Neural cell (in vitro differentiated cells): ENCODE measurements at regions not wholly inside any gene's neighbourhood (a gene's known extent, or its start where the extent isn't known, plus 50 kb on each side); places are given as distances from the start of the nearest gene placed in this dataset.
"Not testable (repeated sequence)": the region's sequence is repeated elsewhere in the genome, so short reads cannot be mapped to it uniquely, and the experiment has no call there.

Source experiments
- H2AFZ ChIP-seq: fragments of 200-600, 300-800 bp; sonication (generic), shearing (Covaris generic); 2 replicates; pipeline ENCODE4 v1.6.0; 2014; ENCODE audit warnings: low read depth, mild to moderate bottlenecking, antibody characterized with exemption, low read length, moderate library complexity
- H3F3A ChIP-seq: fragments of 200-600 bp; shearing (Covaris generic); 2 replicates; pipeline ENCODE4 v1.6.1; 2016; ENCODE audit warnings: mild to moderate bottlenecking, moderate library complexity, mixed read lengths, antibody characterized with exemption, low read length; ENCODE audit not compliant: insufficient read depth, poor library complexity, severe bottlenecking
- H3K27ac ChIP-seq: fragments of 200-600, 300-800 bp; sonication (generic), shearing (Covaris generic); 2 replicates; pipeline ENCODE4 v1.5.1; 2014; ENCODE audit warnings: mild to moderate bottlenecking, low read length, moderate library complexity
- H3K27me3 ChIP-seq: fragments of 300-800, 200-600 bp; sonication (generic), shearing (Covaris generic); 2 replicates; pipeline ENCODE4 v1.6.0; 2014; ENCODE audit warnings: mild to moderate bottlenecking, low read depth, low read length, moderate library complexity; ENCODE audit not compliant: insufficient read depth
- H3K36me3 ChIP-seq: fragments of 300-800, 200-600 bp; sonication (generic), shearing (Covaris generic); 2 replicates; pipeline ENCODE4 v1.5.1; 2014; ENCODE audit warnings: mild to moderate bottlenecking, antibody characterized with exemption, low read length, moderate library complexity; ENCODE audit not compliant: insufficient read depth
- H3K4me2 ChIP-seq: fragments of 300-800, 200-600 bp; sonication (generic), shearing (Covaris generic); 2 replicates; pipeline ENCODE4 v1.6.0; 2014; ENCODE audit warnings: mild to moderate bottlenecking, low read length
- H3K4me3 ChIP-seq: fragments of 300-800, 200-600 bp; sonication (generic), shearing (Covaris generic); 2 replicates; pipeline ENCODE4 v1.5.1; 2014; ENCODE audit warnings: mild to moderate bottlenecking, low read length, moderate library complexity
- H3K79me2 ChIP-seq: fragments of 200-600 bp; shearing (Covaris generic); replicated peaks from 2 replicates; pipeline ENCODE4 v1.6.0; 2014; ENCODE audit warnings: mild to moderate bottlenecking, low read length, moderate library complexity; ENCODE audit not compliant: insufficient read depth
- H3K9ac ChIP-seq: fragments of 300-800, 200-600 bp; sonication (generic), shearing (Covaris generic); 2 replicates; pipeline ENCODE4 v1.6.1; 2016; ENCODE audit warnings: mild to moderate bottlenecking, low read length, mixed read lengths
- H3K9me2 ChIP-seq: fragments of 200-600 bp; shearing (Covaris generic); 2 replicates; pipeline ENCODE4 v1.6.1; 2016; ENCODE audit warnings: mild to moderate bottlenecking, low read length, mixed read lengths; ENCODE audit not compliant: insufficient read depth
- H3K9me3 ChIP-seq: fragments of 200-600, 300-800 bp; sonication (generic), shearing (Covaris generic); 2 replicates; pipeline ENCODE4 v1.6.1; 2016; ENCODE audit warnings: mild to moderate bottlenecking, mixed run types, low read length, moderate library complexity, mixed read lengths
- H4K20me1 ChIP-seq: fragments of 200-600 bp; shearing (Covaris generic); 2 replicates; pipeline ENCODE4 v1.6.1; 2016; ENCODE audit warnings: mild to moderate bottlenecking, mixed run types; ENCODE audit not compliant: insufficient read depth
- EP300 ChIP-seq: fragments of 450-650 bp; conservative IDR thresholded peaks from 2 replicates; pipeline ENCODE4 v1.6.1; 2014; ENCODE audit warnings: antibody characterized with exemption, mild to moderate bottlenecking, moderate library complexity; ENCODE audit not compliant: poor library complexity, severe bottlenecking
- MXI1 ChIP-seq: fragments of 450-650 bp; conservative IDR thresholded peaks from 2 replicates; pipeline ENCODE4 v1.6.1; 2014; ENCODE audit warnings: antibody characterized with exemption, mild to moderate bottlenecking; ENCODE audit not compliant: poor library complexity, severe bottlenecking
- POLR2AphosphoS5 ChIP-seq: IDR thresholded peaks from 2 replicates; pipeline ENCODE4 v1.6.1; 2012
- RAD21 ChIP-seq: fragments of 450-650 bp; conservative IDR thresholded peaks from 2 replicates; pipeline ENCODE4 v1.6.1; 2014; ENCODE audit warnings: antibody characterized with exemption, mild to moderate bottlenecking, moderate library complexity
- TF ChIP-seq, protein P1 (sequence below): IDR thresholded peaks from 2 replicates; pipeline ENCODE4 v1.6.1; 2012; ENCODE audit warnings: borderline replicate concordance
- TF ChIP-seq, protein P2 (sequence below): fragments of 450-650 bp; IDR thresholded peaks from 2 replicates; pipeline ENCODE4 v1.5.1; 2014; ENCODE audit warnings: antibody characterized with exemption, mild to moderate bottlenecking, moderate library complexity; ENCODE audit not compliant: poor library complexity, severe bottlenecking

DNA sequence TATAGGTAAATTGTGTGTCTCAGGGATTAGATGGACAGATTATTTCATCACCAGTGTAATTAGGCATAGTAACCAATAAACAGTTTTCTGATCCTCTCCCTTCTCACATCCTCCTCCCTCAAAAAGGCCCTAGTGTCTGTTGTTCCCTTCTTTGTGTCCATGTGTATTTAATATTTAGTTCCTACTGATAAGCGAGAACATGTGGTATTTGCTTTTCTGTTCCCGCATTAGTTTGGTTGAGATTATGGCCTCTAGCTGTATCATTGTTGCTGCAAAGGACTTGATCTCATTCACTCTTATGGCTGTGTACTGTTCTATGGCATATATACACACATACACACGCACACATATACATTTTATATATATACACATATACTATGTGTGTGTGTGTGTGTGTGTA, 866.2 kb downstream of the CCDC85A start:
- Histone ChIP-seq H3K4me3 (no peak overlapping the region), H3F3A (no peaks in the 10 kb centered on the region), H2AFZ (no peak overlapping the region), H3K79me2 (no peaks in the 10 kb centered on the region), H4K20me1 (no peaks in the 10 kb centered on the region), H3K36me3 (no peaks in the 10 kb centered on the region), H3K9me2 (no peaks in the 10 kb centered on the region), H3K4me2 (no peak overlapping the region), H3K9ac (no peak overlapping the region), H3K27ac (no peak overlapping the region), H3K27me3 (no peaks in the 10 kb centered on the region), H3K9me3 (no peaks in the 10 kb centered on the region)
- no peak for TF ChIP-seq EP300
- TF ChIP-seq POLR2AphosphoS5 = no peak
- TF ChIP-seq MXI1 = no peak
- TF ChIP-seq, protein P1, sequence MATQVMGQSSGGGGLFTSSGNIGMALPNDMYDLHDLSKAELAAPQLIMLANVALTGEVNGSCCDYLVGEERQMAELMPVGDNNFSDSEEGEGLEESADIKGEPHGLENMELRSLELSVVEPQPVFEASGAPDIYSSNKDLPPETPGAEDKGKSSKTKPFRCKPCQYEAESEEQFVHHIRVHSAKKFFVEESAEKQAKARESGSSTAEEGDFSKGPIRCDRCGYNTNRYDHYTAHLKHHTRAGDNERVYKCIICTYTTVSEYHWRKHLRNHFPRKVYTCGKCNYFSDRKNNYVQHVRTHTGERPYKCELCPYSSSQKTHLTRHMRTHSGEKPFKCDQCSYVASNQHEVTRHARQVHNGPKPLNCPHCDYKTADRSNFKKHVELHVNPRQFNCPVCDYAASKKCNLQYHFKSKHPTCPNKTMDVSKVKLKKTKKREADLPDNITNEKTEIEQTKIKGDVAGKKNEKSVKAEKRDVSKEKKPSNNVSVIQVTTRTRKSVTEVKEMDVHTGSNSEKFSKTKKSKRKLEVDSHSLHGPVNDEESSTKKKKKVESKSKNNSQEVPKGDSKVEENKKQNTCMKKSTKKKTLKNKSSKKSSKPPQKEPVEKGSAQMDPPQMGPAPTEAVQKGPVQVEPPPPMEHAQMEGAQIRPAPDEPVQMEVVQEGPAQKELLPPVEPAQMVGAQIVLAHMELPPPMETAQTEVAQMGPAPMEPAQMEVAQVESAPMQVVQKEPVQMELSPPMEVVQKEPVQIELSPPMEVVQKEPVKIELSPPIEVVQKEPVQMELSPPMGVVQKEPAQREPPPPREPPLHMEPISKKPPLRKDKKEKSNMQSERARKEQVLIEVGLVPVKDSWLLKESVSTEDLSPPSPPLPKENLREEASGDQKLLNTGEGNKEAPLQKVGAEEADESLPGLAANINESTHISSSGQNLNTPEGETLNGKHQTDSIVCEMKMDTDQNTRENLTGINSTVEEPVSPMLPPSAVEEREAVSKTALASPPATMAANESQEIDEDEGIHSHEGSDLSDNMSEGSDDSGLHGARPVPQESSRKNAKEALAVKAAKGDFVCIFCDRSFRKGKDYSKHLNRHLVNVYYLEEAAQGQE = no peak
- TF ChIP-seq RAD21 = no peak

DNA sequence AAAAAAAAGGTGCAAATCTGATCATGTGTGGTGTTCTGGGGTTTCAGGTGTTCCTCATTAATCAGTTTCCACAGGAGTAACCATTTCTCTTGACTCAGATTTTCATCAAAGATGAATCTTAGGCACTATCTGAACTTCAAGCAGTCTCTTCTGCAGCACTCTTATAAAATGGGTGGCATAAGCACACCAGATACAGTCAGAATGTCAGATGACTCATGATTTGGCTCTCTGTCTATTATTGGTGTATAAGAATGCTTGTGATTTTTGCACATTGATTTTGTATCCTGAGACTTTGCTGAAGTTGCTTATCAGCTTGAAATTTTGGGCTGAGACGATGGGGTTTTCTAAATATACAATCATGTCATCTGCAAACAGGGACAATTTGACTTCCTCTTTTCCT, 882.5 kb downstream of the CCDC85A start:
- H4K20me1 ChIP-seq, H3K9me3 ChIP-seq, H3K9me2 ChIP-seq, H3K27me3 ChIP-seq, H3K36me3 ChIP-seq, H2AFZ ChIP-seq, H3K27ac ChIP-seq, H3K9ac ChIP-seq, H3F3A ChIP-seq, H3K4me3 ChIP-seq, H3K79me2 ChIP-seq, H3K4me2 ChIP-seq: not testable (repeated sequence)

DNA sequence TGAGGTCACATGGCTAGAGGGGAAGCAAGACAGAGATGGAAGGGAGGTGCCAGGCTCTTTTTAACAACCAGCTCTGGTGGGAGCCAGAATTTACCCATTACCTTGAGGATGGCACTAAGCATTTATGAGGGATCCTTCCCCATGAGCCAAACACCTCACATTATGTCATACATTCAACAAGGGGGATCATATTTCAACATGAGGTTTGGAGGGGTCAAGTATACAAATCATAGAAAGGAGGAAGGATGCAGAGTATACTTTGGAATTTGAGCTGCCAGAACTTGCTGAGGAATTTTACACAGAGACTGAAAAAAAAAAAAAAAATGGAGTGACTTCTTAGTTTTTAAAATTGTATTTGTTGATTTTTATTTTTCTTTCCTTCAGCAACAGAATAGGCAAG, 891.4 kb downstream of the CCDC85A start:
- no peak overlapping the region for H3K4me2 ChIP-seq
- H3K27me3 ChIP-seq = no peaks in the 10 kb centered on the region
- no peaks in the 10 kb centered on the region for H3K79me2 ChIP-seq
- H2AFZ ChIP-seq = no peak overlapping the region
- H3K4me3 ChIP-seq = no peak overlapping the region
- H3F3A ChIP-seq = no peaks in the 10 kb centered on the region
- no peaks in the 10 kb centered on the region for H3K9me2 ChIP-seq
- H3K36me3 ChIP-seq = no peaks in the 10 kb centered on the region
- TF ChIP-seq, protein P2, sequence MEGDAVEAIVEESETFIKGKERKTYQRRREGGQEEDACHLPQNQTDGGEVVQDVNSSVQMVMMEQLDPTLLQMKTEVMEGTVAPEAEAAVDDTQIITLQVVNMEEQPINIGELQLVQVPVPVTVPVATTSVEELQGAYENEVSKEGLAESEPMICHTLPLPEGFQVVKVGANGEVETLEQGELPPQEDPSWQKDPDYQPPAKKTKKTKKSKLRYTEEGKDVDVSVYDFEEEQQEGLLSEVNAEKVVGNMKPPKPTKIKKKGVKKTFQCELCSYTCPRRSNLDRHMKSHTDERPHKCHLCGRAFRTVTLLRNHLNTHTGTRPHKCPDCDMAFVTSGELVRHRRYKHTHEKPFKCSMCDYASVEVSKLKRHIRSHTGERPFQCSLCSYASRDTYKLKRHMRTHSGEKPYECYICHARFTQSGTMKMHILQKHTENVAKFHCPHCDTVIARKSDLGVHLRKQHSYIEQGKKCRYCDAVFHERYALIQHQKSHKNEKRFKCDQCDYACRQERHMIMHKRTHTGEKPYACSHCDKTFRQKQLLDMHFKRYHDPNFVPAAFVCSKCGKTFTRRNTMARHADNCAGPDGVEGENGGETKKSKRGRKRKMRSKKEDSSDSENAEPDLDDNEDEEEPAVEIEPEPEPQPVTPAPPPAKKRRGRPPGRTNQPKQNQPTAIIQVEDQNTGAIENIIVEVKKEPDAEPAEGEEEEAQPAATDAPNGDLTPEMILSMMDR = no peak
- H3K9me3 ChIP-seq = no peaks in the 10 kb centered on the region
- no peak overlapping the region for H3K27ac ChIP-seq
- H4K20me1 ChIP-seq = no peaks in the 10 kb centered on the region
- H3K9ac ChIP-seq = no peak overlapping the region
